ENCODE measurements at regions not wholly inside any gene's neighbourhood (a gene's known extent, or its start where the extent isn't known, plus 50 kb on each side); places are given as distances from the start of the nearest gene placed in this dataset.

DNA sequence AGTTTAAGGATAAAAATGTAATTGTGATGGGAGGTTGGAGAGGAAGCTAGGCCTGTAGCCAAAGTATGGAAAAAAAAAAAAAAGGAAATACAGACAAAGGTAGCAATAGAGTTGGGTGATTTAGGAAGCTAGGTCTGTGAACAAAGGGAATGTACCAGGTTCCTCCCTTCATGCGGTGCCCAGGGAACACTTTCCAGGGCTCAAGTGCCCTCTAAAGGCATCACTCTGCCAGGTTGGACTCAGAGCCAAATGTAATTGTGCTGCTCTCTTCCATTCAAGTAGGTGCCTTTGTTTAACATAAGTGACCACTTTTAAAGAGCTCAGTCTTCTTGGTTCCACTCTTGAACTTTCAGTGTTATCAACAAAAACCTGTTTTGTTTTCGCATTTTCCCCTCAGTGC, 159.7 kb upstream of the AHI1 start:
- TF ChIP-seq, protein P1, sequence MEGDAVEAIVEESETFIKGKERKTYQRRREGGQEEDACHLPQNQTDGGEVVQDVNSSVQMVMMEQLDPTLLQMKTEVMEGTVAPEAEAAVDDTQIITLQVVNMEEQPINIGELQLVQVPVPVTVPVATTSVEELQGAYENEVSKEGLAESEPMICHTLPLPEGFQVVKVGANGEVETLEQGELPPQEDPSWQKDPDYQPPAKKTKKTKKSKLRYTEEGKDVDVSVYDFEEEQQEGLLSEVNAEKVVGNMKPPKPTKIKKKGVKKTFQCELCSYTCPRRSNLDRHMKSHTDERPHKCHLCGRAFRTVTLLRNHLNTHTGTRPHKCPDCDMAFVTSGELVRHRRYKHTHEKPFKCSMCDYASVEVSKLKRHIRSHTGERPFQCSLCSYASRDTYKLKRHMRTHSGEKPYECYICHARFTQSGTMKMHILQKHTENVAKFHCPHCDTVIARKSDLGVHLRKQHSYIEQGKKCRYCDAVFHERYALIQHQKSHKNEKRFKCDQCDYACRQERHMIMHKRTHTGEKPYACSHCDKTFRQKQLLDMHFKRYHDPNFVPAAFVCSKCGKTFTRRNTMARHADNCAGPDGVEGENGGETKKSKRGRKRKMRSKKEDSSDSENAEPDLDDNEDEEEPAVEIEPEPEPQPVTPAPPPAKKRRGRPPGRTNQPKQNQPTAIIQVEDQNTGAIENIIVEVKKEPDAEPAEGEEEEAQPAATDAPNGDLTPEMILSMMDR (IDR thresholded peaks at IDR 0.05; ENCODE audit: low read depth, low read length, missing input control): no peak
- TF ChIP-seq, protein P2, sequence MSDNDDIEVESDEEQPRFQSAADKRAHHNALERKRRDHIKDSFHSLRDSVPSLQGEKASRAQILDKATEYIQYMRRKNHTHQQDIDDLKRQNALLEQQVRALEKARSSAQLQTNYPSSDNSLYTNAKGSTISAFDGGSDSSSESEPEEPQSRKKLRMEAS (IDR thresholded peaks at IDR 0.05): no peak
- TF ChIP-seq, protein P3, sequence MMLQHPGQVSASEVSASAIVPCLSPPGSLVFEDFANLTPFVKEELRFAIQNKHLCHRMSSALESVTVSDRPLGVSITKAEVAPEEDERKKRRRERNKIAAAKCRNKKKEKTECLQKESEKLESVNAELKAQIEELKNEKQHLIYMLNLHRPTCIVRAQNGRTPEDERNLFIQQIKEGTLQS (IDR thresholded peaks at IDR 0.05): no peak
- TF ChIP-seq HNF4A (conservative IDR thresholded peaks at IDR 0.05) (no peak), YY1 (IDR thresholded peaks at IDR 0.05) (no peak)
